CD4-positive, alpha-beta T cell (primary cell): ENCODE measurements at regions not wholly inside any gene's neighbourhood (a gene's known extent, or its start where the extent isn't known, plus 50 kb on each side); places are given as distances from the start of the nearest gene placed in this dataset.

Source experiments
- ATAC-seq: fragments of 200-7000 bp; cut with Tn5 transposase; one replicate; pipeline ENCODE4 v1.10.0; 2022; ENCODE audit warnings: mild to moderate bottlenecking; ENCODE audit not compliant: poor library complexity
- CTCF ChIA-PET: fragments of 350-600 bp; sonication (Branson Sonifier 250); formaldehyde crosslinking; loops from one replicate; lab custom pipeline; 2021; ENCODE audit warnings: antibody characterized with exemption, inconsistent platforms; lab: Charles Lee
- POLR2A ChIA-PET: fragments of 350-600 bp; sonication (Branson Sonifier 250); formaldehyde crosslinking; loops from one replicate; lab custom pipeline; 2021; ENCODE audit warnings: antibody characterized with exemption, inconsistent platforms; lab: Charles Lee
- DNase-seq, 14 experiments: peaks; one replicate each; pipeline ENCODE4 v3.0.0-alpha.2; 2013 to 2020; ENCODE audit warnings: mixed read lengths in 2 of 14
- H3K27ac ChIP-seq, 2 donors: one replicate each; pipeline versions ENCODE4 v1.5.1 to v1.7.0; 2013; ENCODE audit warnings: low read length in 2 of 2, low read depth in 1 of 2, mild to moderate bottlenecking in 1 of 2
- H3K27me3 ChIP-seq, 2 experiments: 1 replicate in 1 of 2; 2 replicates in 1 of 2; pipeline versions ENCODE4 v1.6.1 to v1.7.0; 2013; ENCODE audit warnings: low read length in 2 of 2, control low read depth in 1 of 2, mild to moderate bottlenecking in 1 of 2, moderate library complexity in 1 of 2; ENCODE audit not compliant: insufficient read depth in 2 of 2, control insufficient read depth in 1 of 2
- H3K36me3 ChIP-seq: one replicate; pipeline ENCODE4 v1.6.1; 2013; ENCODE audit warnings: low read length, control low read depth; ENCODE audit not compliant: insufficient read depth
- H3K4me1 ChIP-seq: one replicate; pipeline ENCODE4 v1.6.1; 2013; ENCODE audit warnings: low read length, control low read depth; ENCODE audit not compliant: insufficient read depth
- H3K4me3 ChIP-seq: one replicate; pipeline ENCODE4 v1.5.1; 2013; ENCODE audit warnings: mild to moderate bottlenecking, low read length, moderate library complexity
- H3K9me3 ChIP-seq, 2 experiments: 1 replicate in 1 of 2; 2 replicates in 1 of 2; pipeline versions ENCODE4 v1.6.1 to v1.7.0; 2013; ENCODE audit warnings: low read length in 2 of 2, mild to moderate bottlenecking in 2 of 2, control low read depth in 1 of 2, moderate library complexity in 1 of 2; ENCODE audit not compliant: control insufficient read depth in 1 of 2, insufficient read depth in 1 of 2
- H3K27ac Mint-ChIP-seq: one replicate; pipeline ENCODE4 v1.8.0; 2020; ENCODE audit warnings: mixed read lengths
- H3K27me3 Mint-ChIP-seq: one replicate; pipeline ENCODE4 v1.8.0; 2021; ENCODE audit warnings: mixed read lengths
- H3K36me3 Mint-ChIP-seq: one replicate; pipeline ENCODE4 v1.8.0; 2021; ENCODE audit warnings: low read depth, mixed read lengths
- H3K4me1 Mint-ChIP-seq: one replicate; pipeline ENCODE4 v1.8.0; 2021; ENCODE audit warnings: low read depth, mixed read lengths
- H3K4me3 Mint-ChIP-seq: one replicate; pipeline ENCODE4 v1.8.0; 2020; ENCODE audit warnings: mild to moderate bottlenecking, mixed read lengths
- H3K9me3 Mint-ChIP-seq: one replicate; pipeline ENCODE4 v1.8.0; 2020; ENCODE audit warnings: mixed read lengths
- CTCF ChIP-seq: fragments of 200-600 bp; IDR thresholded peaks from one replicate; pipeline ENCODE4 v1.8.0; 2022; ENCODE audit warnings: antibody characterized with exemption, mild to moderate bottlenecking
- intact Hi-C, 2 experiments: fragments of 100-400 bp; cut with DNase I in 1 of 2; cut with micrococcal nuclease in 1 of 2; formaldehyde crosslinking; loops; one replicate each; pipeline versions ENCODE4 v1.15.1 to v1.9.0; 2023 to 2025; cut with DNase I, micrococcal nuclease

- no peaks in the 10 kb centered on the region for H3K4me1 ChIP-seq
- H3K27ac ChIP-seq: no peak overlapping the region
- ATAC-seq (no peak), DNase-seq (no peak)
- peaks cover 0 to 11% of the 10 kb centered on the region in 2 experiments for H3K9me3 ChIP-seq
- Mint-ChIP-seq H3K4me3 (no peak overlapping the region), H3K4me1 (no peaks in the 10 kb centered on the region), H3K36me3 (no peaks in the 10 kb centered on the region), H3K27ac (no peak overlapping the region), H3K9me3 (peaks cover 3% of the 10 kb centered on the region), H3K27me3 (no peaks in the 10 kb centered on the region)
- no peak for TF ChIP-seq CTCF
- ChIA-PET CTCF (no interaction called here), POLR2A (no interaction called here)
- H3K36me3 ChIP-seq: no peaks in the 10 kb centered on the region
- intact Hi-C loops: no loop called here
- no peak overlapping the region for H3K4me3 ChIP-seq
- no peaks in the 10 kb centered on the region for H3K27me3 ChIP-seq
Observed at GRCh38 chr7:42550706-42551470, 313.9 kb upstream of the GLI3 start.

DNA sequence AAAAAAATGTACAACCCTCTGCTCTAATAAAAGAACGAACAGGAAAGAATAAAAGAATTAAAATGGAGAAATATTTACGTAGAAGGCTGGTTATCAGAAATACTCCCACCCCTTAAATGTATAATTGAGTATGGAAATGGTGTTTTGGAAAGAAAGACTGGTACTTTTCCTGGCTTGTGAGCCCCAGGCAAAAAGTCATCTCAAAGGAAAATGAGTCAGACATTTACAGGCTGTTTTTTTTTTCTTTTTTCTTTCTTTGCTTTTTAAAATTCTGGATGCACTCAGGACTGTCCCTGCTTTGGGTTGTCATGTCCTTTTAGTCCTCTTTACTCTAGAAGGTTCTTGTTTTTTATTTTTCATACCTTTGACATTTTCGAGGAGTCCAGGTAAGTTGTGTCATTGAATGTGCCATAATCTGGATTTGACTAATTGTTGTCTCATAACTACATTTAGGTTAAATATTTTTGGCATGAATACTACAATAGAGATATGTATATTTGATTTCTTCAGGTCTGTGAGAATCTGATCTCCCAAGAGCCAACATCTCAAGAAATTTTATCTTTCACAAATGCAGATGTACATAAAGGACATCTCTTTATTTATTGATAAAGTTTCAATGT is 313.0 kb upstream of the GLI3 start:
- intact Hi-C loops: no loop called here
- peaks cover 3% of the 10 kb centered on the region for H3K9me3 Mint-ChIP-seq
- POLR2A ChIA-PET: no interaction called here
- H3K27ac Mint-ChIP-seq: no peak overlapping the region
- Histone ChIP-seq H3K36me3 (no peaks in the 10 kb centered on the region), H3K9me3 (peaks cover 0 to 7% of the 10 kb centered on the region in 2 experiments), H3K27ac (no peak overlapping the region), H3K4me1 (no peaks in the 10 kb centered on the region), H3K4me3 (no peak overlapping the region), H3K27me3 (no peaks in the 10 kb centered on the region)
- no peak for TF ChIP-seq CTCF
- ATAC-seq (no peak), DNase-seq (no peak)
- no peaks in the 10 kb centered on the region for H3K27me3 Mint-ChIP-seq
- CTCF ChIA-PET: no interaction called here
- no peaks in the 10 kb centered on the region for H3K4me1 Mint-ChIP-seq
- H3K36me3 Mint-ChIP-seq: no peaks in the 10 kb centered on the region
- H3K4me3 Mint-ChIP-seq: no peak overlapping the region

GRCh38 chr7:42548816-42549611 is 312.0 kb upstream of the GLI3 start:
- POLR2A ChIA-PET: no interaction called here
- CTCF ChIA-PET: no interaction called here
- Mint-ChIP-seq H3K36me3 (no peaks in the 10 kb centered on the region), H3K4me3 (no peak overlapping the region), H3K9me3 (peaks cover 7% of the 10 kb centered on the region), H3K27me3 (no peaks in the 10 kb centered on the region), H3K27ac (no peak overlapping the region), H3K4me1 (no peaks in the 10 kb centered on the region)
- Histone ChIP-seq H3K4me1 (no peaks in the 10 kb centered on the region), H3K27ac (no peak overlapping the region), H3K27me3 (no peaks in the 10 kb centered on the region), H3K9me3 (peaks cover 0 to 3% of the 10 kb centered on the region in 2 experiments), H3K36me3 (no peaks in the 10 kb centered on the region), H3K4me3 (no peak overlapping the region)
- intact Hi-C loops: no loop called here
- DNase-seq: no peak
- no peak for ATAC-seq
- TF ChIP-seq CTCF: no peak
